GM21447 (cell line): ENCODE measurements at regions not wholly inside any gene's neighbourhood (a gene's known extent, or its start where the extent isn't known, plus 50 kb on each side); places are given as distances from the start of the nearest gene placed in this dataset.
"Not testable (repeated sequence)": the region's sequence is repeated elsewhere in the genome, so short reads cannot be mapped to it uniquely, and the experiment has no call there.

ENCODE experiments used
- ATAC-seq: cut with Tn5 transposase; IDR thresholded peaks from one replicate; pipeline ENCODE4 v1.9.1; 2021; ENCODE audit not compliant: unreplicated experiment

DNA sequence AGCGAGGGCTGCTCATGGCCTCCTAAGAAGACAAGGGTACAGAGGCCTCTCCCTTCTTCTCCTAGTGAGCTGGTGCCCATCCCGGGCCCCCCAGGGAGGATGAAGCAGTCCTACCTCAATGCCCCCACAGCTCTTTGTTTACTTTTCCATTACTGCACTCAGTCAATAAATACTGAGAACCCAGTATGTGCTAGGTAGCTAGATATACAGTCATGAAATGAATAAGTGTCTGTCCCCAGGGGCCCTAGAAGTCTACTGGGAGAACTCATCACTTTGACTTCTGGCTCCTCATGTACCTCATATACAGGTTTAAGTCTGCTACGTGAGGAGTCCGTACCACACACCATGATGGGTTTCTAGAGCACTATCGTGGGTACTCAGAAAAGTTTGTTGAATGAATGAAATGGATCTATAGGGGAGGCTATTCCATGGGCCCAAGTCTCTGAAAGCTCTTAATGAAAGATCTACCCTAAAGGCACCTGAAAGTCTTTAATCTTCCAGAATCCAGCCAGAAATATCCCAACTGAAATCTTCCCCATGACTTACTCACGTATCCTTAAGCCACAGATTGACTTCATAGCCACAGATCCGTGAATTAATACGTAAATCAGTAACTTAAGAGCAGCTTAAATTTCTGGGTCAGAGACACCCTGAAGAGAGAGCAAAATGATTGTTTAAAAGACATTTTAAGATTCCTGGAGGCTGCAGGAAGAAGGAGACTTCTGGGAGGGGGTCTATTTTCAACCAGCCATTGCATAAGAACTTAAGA, 51.6 kb upstream of the POMP start:
- ATAC-seq, result no peak

DNA sequence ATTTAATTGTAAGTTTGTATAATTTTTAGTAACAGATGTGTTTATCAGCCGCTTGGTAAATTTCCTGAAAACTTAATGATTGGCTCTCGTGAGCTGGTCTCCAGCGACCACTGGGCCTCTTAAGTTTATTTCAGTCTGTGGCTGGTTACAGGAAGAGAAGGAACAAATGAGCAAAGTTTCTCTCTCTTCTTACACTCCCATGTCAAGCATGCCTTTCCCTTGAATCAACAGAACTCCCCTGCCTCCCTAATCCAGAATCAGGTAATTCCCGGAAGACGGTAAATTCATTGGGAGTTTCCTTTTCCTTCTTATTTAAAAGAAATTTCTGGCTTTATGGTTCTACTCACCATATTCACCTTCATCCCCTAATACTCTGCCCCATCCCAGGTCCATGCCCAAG, 52.5 kb upstream of the POMP start:
- no peak for ATAC-seq

DNA sequence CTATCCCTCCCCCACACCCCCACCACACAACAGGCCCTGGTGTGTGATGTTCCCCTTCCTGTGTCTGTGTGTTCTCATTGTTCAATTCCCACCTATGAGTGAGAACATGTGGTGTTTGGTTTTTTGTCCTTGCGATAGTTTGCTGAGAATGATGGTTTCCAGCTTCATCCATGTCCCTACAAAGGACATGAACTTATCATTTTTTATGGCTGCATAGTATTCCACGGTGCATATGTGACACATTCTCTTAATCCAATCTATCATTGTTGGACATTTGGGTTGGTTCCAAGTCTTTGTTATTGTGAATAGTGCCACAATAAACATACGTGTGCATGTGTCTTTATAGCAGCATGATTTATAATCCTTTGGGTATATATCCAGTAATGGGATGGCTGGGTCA, 53.8 kb upstream of the POMP start:
- ATAC-seq, result not testable (repeated sequence)

DNA sequence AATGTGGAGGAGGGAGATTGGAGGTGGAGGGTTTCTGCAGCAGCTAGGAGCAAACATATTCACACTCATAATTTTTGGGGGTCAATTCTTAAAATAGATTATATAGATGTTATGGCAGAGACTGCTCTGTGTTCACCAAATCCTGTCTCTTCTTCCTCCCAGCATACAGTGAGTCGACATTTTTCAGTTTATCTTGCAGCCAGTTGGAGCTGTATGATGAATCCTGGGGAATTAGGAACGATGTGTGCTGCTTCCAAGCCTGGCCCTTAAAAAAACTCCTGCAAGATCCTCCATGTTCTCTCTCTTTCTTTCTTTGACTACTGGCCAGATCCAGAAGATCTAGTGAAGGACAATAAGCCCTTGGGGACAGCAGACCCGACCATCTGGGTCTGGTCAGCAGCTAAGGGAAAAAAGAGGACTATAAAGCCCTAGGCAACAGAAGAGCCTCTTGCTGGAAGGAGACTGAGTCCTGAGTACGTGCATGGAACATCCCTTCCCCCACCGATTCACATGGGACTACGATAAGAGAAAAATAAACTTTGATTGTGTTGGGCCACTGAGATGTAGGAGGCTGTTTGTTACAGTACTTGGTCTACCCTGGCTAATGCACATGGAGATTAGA, 55.8 kb upstream of the POMP start:
- ATAC-seq, result no peak

DNA sequence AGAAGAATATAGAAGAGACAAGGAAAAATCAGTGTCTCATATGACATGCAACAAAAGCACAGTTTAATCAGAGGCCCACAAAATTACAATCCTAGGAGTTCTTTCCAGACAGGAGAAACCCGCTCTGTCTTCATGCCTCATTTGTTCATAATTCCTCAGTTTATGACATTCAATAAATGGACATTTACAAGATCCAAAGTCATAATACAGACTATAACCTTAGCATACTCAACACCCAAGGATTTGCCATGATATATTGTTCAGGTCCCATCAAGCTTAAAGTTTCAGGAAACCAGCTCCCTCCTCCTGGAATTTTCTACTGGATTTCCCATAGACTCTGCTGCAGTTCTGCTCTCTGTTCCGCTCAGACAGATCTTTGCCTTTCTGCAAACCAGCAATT, 56.4 kb upstream of the POMP start:
- no peak for ATAC-seq

DNA sequence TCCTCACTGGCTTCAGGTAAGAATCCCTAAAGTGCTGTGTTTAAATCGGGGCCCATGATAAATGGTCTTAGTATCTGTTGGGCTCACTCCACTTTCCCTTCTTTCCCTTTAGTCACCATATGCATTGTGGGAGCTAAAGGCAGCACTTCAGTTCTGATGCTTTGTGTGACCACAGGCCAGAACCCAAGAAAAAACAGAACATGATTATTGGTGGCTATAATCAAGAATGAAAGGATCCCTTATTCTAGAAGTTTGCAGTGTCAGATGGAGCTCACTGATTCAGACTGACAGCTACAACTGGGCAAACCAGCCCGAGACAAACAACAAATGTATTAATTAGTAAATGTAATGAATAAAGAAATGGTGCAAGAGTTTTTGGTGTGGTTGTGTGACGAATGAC, 57.3 kb upstream of the POMP start:
- no peak for ATAC-seq

DNA sequence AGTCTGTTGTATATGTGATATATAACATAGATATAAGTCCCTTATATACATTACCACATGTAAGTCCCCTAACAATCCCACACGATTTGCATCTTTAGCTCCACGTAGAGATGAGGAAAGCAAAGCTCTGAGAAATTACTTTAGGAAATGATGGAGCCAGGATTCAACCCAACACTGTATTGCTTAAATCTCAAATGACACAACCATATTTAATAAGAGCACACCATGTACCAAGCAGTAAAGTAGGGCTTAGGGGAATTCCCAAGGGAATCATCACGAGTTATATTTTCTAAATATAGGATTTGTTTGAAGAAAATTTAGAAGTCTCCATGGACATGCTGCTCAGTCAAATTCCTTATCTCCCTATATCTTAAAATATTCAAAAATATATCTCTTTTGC, 61.3 kb upstream of the POMP start:
- ATAC-seq, result no peak

DNA sequence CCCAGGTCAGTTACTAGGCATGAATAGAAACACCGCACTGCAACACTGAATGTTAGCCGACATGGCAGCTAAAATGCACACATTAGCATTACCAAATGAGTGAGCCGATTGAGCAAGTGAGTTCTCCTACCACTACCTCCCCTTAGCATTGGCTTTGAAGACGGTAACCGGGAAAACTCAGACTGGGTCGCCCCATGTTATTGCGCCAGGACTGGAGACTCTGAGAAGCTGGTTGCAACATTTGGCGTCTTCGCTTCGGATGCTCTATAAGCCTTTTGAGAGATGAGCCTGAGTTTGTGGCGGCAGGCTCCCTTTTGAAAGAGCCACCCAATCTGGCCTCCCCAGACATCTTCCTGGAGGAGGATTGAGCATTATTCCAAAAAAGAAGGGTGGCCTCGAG, 68.5 kb upstream of the POMP start:
- ATAC-seq, result no peak

DNA sequence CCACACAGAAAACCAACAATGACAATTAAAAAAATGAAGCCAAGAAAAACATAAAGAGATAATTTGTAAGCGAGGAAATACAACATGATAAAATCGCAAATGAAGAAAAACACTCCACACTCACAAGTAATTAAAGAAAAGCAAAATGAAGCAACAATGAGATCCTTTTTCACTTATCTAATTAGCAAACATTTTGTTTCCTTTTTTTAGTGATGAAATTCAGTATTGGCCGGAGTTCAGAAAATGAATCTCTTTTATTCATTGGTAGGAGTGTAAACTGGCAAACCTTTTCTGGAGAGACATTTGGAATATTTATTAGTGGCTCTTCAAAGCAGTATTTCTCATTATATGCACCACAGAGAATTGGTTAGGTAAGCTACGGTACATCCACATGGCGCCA, 70.6 kb upstream of the POMP start:
- ATAC-seq, result no peak

DNA sequence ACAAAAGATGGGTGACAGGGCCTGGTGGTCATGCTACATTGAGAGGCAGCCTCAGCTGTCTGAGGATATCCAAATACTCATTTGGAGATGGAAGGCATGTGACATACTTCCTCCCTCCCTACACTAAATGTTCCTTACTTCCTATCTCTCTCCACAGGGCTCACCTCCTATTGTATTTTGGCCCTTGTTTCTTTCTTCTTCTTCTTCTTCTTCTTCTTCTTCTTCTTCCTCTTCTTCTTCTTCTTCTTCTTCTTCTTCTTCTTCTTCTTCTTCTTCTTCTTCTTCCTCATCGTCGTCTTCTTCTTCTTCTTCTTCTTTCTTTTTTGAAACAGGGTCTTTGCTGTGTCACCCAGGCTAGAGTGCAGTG, 71.8 kb upstream of the POMP start:
- ATAC-seq, result no peak

DNA sequence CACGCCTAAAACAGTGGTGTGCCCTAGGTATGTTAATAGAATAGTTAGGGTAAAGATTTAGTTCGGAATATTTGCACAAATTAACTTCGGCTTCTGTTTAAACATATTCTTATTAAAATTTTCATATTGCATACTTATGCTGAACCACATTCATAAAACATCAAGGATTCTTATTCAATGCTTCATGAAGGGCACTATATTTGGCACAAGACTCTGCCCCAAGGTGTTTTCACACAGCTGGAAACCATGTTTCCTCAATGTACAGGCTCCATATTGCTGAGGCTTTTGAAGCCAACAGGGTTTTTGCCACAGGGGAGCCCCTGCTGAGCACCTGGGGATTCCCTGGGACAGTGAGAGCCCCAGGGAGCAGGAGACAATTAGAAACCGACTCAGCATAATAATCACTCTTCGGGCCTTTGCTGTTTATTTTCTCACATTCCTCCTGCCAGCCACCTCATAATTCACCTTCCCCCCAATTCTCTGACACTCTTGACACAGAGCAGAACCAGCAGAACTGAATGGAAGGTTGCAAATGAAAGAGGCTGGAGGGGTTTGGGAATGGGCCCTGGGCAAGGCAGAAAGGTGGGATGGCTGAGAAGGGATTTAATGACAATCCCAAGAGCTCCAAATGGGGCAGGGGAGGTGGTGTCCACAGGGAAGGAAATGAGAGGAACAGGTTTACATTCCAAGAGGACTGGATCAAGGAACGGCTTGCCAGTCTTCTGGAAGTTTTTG, 72.3 kb upstream of the POMP start:
- ATAC-seq, result no peak

DNA sequence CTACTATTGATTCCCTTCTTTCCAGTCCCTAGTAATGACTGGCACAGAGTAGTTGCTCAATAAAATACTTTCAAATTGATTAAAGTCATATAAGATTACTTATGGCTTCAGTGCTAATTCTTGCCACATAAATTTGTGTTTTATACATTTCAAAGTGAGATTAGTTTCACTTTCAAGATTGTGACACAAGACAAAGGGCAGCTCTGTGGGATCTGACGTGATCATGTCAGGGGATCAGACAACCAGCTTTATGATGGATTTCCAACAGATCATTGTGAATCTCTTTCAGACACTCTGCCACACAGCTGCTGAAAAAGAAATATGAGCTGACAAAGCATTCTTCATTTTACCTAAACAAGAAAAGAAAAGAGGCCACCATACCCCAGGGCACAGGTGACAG, 73.4 kb upstream of the POMP start:
- no peak for ATAC-seq

DNA sequence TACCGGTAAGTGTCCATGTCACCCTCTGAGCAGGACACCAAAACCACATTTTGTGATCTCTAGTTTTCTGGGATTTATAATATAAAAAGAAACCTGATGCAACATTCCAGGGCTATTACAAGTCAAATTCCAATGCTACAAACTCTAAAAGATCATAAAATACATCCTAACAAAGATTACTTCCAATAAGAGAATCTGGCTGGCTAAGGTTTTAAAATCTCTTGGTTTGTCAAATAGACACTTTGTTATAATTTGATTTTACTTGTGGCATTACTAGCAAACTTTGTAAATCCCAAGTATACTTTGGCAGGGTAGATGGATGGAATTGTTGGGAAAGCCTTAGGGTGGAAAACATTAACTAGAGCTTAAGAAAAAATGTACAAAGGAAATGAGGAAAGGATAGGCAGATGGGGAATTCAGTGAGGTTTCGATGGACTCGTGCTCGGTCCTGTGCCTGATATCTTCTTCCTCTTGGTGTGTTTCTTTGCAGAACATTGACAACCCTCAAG, 74.0 kb upstream of the POMP start:
- ATAC-seq, result no peak

DNA sequence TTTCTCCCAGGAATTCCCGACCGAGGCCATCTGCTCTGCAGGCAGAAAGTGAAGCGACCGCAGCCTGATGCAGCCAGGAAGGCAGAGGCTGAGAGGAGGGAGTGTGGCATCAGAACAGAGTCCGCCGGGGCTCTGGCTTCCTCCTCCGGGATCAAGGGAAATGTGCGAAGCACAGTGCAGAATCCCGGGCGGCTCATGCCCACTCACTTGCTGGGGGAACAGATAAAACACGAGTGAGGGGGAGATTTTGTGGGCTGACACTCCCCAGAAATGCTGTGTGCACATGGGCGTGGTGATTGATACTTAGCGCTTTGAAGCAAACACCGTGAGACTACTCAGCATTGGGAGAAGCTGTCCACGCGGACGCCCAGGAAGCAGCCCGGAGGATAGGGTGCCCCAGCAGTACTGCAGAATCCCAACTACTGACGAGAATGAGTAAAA, 75.3 kb upstream of the POMP start:
- ATAC-seq, result no peak

DNA sequence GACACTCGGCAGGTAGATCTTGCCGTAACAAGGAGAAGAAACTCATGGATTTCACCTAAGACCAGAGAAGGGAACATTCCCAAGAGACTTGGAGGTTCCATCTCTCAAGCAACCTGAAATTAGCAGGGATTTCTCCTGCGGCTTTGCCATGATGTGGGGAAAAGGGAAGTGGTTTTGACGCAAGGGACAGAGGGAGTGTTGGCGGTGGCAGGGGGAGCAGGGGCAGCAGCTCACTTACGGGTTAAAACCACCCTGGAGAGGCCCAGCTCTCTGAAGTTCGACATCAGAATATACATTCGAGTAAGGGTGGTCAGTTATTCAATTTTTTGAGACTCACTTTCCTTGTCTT, 76.1 kb upstream of the POMP start:
- ATAC-seq, result no peak

DNA sequence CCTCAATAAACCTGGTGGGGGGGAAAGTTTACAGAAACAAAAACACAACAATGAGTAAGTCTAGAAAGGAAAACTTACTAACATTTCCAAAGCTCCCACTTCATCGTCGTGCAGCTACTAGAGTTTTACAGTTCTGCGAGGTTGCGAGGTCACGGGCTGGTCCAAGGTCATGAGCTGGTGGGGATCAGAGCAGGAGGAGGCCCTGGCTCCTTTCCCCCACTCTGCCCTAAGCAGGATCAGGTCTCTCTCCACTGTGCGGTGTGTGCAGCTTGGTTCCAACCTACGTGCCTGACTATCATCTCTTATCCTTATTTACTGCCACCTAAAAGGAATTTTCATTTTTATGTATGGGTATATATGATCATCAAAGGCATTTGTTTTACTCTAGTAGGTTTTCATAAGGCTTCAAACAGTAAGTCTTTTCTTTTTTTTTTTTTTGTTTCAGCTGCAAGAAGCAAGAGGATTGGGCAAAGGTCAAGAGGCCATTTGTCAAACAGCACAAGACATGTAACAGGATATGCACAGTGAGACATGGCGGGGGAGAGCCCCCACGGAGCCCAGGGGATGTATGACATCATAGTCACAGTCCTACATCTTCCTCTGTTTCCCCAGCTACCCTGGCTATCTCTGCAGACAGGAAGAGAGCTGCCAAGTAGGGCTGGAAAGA, 76.6 kb upstream of the POMP start:
- no peak for ATAC-seq

DNA sequence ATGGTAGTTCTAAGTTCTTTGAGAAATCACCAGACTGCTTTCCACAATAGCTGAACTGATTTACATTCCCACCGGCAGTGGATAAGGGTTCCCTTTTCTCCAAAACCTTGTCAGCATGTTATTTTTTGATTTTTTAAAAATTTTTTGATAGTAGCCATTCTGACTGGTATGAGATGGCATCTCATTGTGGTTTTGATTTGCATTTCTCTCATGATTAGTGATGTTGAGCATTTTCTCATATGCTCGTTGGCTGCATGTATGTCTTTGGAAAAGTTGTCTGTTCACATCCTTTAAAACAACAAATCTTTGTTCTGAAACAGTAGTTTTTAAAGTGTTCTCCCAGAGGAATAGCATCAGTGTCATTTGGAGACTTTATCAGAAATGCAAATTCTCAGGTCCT, 77.5 kb upstream of the POMP start:
- no peak for ATAC-seq

DNA sequence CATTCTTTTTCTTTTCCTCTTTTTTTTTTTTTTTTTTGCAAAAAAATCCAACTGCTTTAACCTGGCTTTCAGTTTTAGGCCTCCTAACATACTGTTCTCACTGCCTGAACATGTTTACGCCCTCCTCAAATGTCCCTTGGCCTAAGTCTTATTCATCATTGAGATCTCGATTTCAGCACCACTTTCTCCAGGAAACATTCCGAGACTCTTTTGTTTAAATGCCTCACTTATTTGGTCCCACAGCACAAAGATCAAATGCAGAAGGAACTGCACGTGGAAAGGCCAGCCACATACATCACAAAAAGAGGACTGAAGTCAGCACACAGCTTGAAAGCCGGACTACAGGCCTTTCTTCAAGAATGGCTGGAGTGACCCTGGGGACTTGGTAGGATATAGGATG, 79.2 kb upstream of the POMP start:
- ATAC-seq, result no peak

DNA sequence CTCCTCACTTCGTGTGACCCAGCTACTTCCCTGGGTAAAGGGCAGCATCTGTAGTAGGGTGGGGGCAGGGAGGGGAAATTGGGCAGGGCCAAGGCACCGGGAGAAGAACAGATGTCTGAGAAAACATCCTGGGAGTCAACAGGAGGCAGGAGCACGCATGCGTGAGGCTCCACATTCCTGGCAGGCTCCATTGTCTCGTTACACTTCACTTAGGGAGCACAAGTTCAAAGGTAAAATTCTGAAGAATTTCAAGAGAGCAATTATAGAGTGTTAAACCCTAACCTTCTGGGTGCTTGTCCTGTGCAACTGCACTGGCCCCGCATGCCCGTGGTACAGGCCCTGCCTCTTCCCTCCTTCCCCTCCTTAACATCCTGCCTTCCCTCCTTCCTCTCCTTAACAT, 79.6 kb upstream of the POMP start:
- ATAC-seq, result no peak

DNA sequence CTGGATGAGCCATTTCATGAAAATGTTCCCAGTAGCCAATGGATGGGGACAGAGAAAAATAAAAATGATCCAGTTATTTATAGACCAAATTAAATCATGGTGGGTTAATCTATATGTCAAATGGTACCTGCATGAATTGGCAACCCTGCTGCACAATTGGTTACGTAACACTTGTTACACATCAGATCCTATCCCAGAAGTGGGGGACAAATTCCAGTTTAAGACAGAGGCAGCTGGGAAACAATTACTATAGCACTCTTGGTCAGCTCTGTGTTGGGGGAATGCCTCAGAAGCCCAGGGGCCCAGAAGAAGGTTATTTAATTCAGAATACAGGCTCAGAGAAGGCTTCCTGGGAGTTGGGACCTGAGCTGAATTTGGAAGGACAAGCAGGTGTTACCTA, 81.1 kb upstream of the FLT1 start:
- no peak for ATAC-seq

DNA sequence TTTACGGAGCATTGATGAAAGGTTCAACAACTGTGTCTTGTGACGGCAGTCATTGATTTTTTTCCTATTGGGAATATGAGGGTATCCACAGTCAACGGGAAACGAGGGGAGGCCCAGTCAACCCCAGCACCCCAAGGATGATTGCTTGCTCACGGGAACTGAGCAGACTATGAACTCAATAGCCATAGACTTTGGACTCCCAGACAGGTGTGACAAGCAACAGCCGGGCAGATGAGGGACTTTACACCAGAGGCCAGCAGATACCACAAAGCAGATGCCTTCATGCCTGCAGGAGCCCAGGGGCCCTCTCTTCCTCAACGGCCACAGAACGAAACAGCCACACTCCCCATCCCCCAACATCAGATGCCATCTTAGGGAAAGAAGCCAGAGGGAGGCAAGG, 80.3 kb upstream of the FLT1 start:
- ATAC-seq, result no peak
